ENCODE measurements at regions not wholly inside any gene's neighbourhood (a gene's known extent, or its start where the extent isn't known, plus 50 kb on each side); places are given as distances from the start of the nearest gene placed in this dataset.

- no peak overlapping the region for H3K27ac ChIP-seq
- TF ChIP-seq CTCF (conservative IDR thresholded peaks at IDR 0.05), result no peak
These were observed 388.9 kb downstream of the SH3GL2 start for GRCh38 chr9:17967731-17968130.

- H3K27ac ChIP-seq, result no peak overlapping the region
- no peak for TF ChIP-seq CTCF (conservative IDR thresholded peaks at IDR 0.05)
These were observed 390.4 kb downstream of the SH3GL2 start for GRCh38 chr9:17969232-17969631.

- H3K27ac ChIP-seq, result no peak overlapping the region
- TF ChIP-seq CTCF (conservative IDR thresholded peaks at IDR 0.05), result no peak
These were observed 391.4 kb downstream of the SH3GL2 start for GRCh38 chr9:17970277-17970676.

- H3K27ac ChIP-seq, result no peak overlapping the region
- TF ChIP-seq CTCF (conservative IDR thresholded peaks at IDR 0.05), result no peak
These were observed 399.9 kb downstream of the SH3GL2 start for GRCh38 chr9:17978773-17979172.

GRCh38 chr9:17986595-17986994 lies 407.7 kb downstream of the SH3GL2 start:
- H3K27ac ChIP-seq, result no peak overlapping the region
- TF ChIP-seq CTCF (conservative IDR thresholded peaks at IDR 0.05), result no peak

- no peak for TF ChIP-seq CTCF (conservative IDR thresholded peaks at IDR 0.05)
- H3K27ac ChIP-seq, result no peak overlapping the region
These were observed 408.3 kb downstream of the SH3GL2 start for GRCh38 chr9:17987189-17987588.

GRCh38 chr9:17988489-17988888 lies 409.6 kb downstream of the SH3GL2 start:
- no peak for TF ChIP-seq CTCF (conservative IDR thresholded peaks at IDR 0.05)
- H3K27ac ChIP-seq, result no peak overlapping the region

GRCh38 chr9:17990602-17991001 lies 411.7 kb downstream of the SH3GL2 start:
- H3K27ac ChIP-seq, result no peak overlapping the region
- no peak for TF ChIP-seq CTCF (conservative IDR thresholded peaks at IDR 0.05)

Measured in VCaP (cell line).